Endodermal cell (in vitro differentiated cells): ENCODE measurements at regions not wholly inside any gene's neighbourhood (a gene's known extent, or its start where the extent isn't known, plus 50 kb on each side); places are given as distances from the start of the nearest gene placed in this dataset.

Source experiments
- DNase-seq: peaks from one replicate; pipeline ENCODE4 v3.0.0-alpha.2; 2017
- H3K27ac ChIP-seq: 2 replicates; pipeline ENCODE4 v1.5.1; 2013; ENCODE audit warnings: mild to moderate bottlenecking, low read depth, low read length, moderate library complexity
- H3K27me3 ChIP-seq: 2 replicates; pipeline ENCODE4 v1.6.1; 2013; ENCODE audit warnings: mild to moderate bottlenecking, low read length, moderate library complexity; ENCODE audit not compliant: insufficient read depth, control insufficient read depth, poor library complexity, severe bottlenecking
- H3K36me3 ChIP-seq: 2 replicates; pipeline ENCODE4 v1.7.0; 2013; ENCODE audit warnings: mild to moderate bottlenecking, low read length, moderate library complexity; ENCODE audit not compliant: control insufficient read depth, insufficient read depth
- H3K4me1 ChIP-seq: one replicate; pipeline ENCODE4 v1.7.0; 2013; ENCODE audit warnings: low read length; ENCODE audit not compliant: control insufficient read depth, insufficient read depth
- H3K4me3 ChIP-seq: 2 replicates; pipeline ENCODE4 v1.5.1; 2013; ENCODE audit warnings: mild to moderate bottlenecking, low read length, moderate library complexity
- H3K9ac ChIP-seq: 2 replicates; pipeline ENCODE4 v1.6.1; 2013; ENCODE audit warnings: mild to moderate bottlenecking, low read length, moderate library complexity; ENCODE audit not compliant: poor library complexity, severe bottlenecking; ENCODE audit errors: extremely low read depth
- H3K9me3 ChIP-seq: 2 replicates; pipeline ENCODE4 v1.6.1; 2013; ENCODE audit warnings: mild to moderate bottlenecking, low read length, moderate library complexity; ENCODE audit not compliant: control insufficient read depth
- H3K27ac Mint-ChIP-seq: 2 replicates; pipeline ENCODE4 v1.8.0; 2020; ENCODE audit warnings: mixed read lengths
- H3K27me3 Mint-ChIP-seq: 2 replicates; pipeline ENCODE4 v1.8.0; 2021; ENCODE audit warnings: mild to moderate bottlenecking, mixed read lengths; ENCODE audit not compliant: insufficient read depth
- H3K36me3 Mint-ChIP-seq: 2 replicates; pipeline ENCODE4 v1.8.0; 2020; ENCODE audit warnings: low read depth, mixed read lengths
- H3K4me1 Mint-ChIP-seq: 2 replicates; pipeline ENCODE4 v1.8.0; 2020; ENCODE audit warnings: mixed read lengths
- H3K4me3 Mint-ChIP-seq: 2 replicates; pipeline ENCODE4 v1.8.0; 2020; ENCODE audit warnings: mild to moderate bottlenecking, moderate library complexity, mixed read lengths
- H3K9me3 Mint-ChIP-seq: 2 replicates; pipeline ENCODE4 v1.8.0; 2020; ENCODE audit warnings: mild to moderate bottlenecking, mixed read lengths
- WGBS, 2 experiments: methylation state at CpG; one replicate each; pipeline versions ENCODE4 v1.1.5 to v1.1.7; 2013; ENCODE audit warnings: missing lambda C conversion rate in 2 of 2, mixed read lengths in 1 of 2; ENCODE audit not compliant: insufficient coverage in 1 of 2, insufficient read length in 1 of 2; 5-methylcytosine and 5-hydroxymethylcytosine counted together
- TF ChIP-seq, protein P1 (sequence below): fragments of 200-600 bp; sonication (generic); conservative IDR thresholded peaks from 2 replicates; pipeline ENCODE4 v1.5.0; 2021; ENCODE audit warnings: antibody characterized with exemption, mild to moderate bottlenecking

GRCh38 chr20:19833395-19833794, 75.3 kb downstream of the RIN2 start:
- no peak overlapping the region for H3K4me3 Mint-ChIP-seq
- Histone ChIP-seq H3K9me3 (no peaks in the 10 kb centered on the region), H3K36me3 (no peaks in the 10 kb centered on the region), H3K4me3 (no peak overlapping the region), H3K9ac (no peak overlapping the region), H3K4me1 (no peaks in the 10 kb centered on the region), H3K27me3 (no peaks in the 10 kb centered on the region), H3K27ac (no peak overlapping the region)
- H3K36me3 Mint-ChIP-seq: no peaks in the 10 kb centered on the region
- H3K27me3 Mint-ChIP-seq: no peaks in the 10 kb centered on the region
- TF ChIP-seq, protein P1, sequence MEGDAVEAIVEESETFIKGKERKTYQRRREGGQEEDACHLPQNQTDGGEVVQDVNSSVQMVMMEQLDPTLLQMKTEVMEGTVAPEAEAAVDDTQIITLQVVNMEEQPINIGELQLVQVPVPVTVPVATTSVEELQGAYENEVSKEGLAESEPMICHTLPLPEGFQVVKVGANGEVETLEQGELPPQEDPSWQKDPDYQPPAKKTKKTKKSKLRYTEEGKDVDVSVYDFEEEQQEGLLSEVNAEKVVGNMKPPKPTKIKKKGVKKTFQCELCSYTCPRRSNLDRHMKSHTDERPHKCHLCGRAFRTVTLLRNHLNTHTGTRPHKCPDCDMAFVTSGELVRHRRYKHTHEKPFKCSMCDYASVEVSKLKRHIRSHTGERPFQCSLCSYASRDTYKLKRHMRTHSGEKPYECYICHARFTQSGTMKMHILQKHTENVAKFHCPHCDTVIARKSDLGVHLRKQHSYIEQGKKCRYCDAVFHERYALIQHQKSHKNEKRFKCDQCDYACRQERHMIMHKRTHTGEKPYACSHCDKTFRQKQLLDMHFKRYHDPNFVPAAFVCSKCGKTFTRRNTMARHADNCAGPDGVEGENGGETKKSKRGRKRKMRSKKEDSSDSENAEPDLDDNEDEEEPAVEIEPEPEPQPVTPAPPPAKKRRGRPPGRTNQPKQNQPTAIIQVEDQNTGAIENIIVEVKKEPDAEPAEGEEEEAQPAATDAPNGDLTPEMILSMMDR: no peak
- DNase-seq: no peak
- WGBS, 2 experiments: 86 to 94% methylated on average over 4 to 6 of the region's 6 CpGs
- H3K27ac Mint-ChIP-seq: no peak overlapping the region
- H3K4me1 Mint-ChIP-seq: peaks cover 11% of the 10 kb centered on the region
- no peaks in the 10 kb centered on the region for H3K9me3 Mint-ChIP-seq

DNA sequence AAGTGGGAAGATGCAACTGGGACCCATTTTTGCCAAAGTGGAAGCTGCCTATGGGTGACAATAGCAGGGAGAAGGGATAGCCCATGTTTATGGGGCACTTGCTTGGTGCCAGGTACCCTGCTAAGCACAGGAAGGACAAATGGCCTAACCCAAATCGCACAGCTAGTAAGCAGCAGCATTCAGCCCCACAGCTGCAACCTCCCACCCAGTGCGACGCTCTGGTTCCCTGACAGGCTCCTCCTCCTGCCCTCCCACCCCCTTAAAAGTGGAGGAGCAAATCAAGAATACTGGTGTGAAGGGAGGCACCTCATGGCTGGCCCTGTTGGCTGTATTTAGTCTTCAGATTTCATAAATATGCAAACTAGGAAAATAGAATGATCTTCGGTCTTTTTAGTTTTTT, 76.2 kb downstream of the RIN2 start:
- no peak for DNase-seq
- H3K36me3 Mint-ChIP-seq: no peaks in the 10 kb centered on the region
- no peak overlapping the region for H3K4me3 Mint-ChIP-seq
- H3K27me3 ChIP-seq: no peaks in the 10 kb centered on the region
- no peaks in the 10 kb centered on the region for H3K27me3 Mint-ChIP-seq
- H3K27ac ChIP-seq: no peak overlapping the region
- WGBS, 2 experiments: 75% methylated on average over 4 of the region's 4 CpGs; no CpG with 5 or more reads in 1 of the 2 experiments
- peaks cover 11% of the 10 kb centered on the region for H3K4me1 Mint-ChIP-seq
- H3K36me3 ChIP-seq: no peaks in the 10 kb centered on the region
- no peak overlapping the region for H3K4me3 ChIP-seq
- no peak overlapping the region for H3K27ac Mint-ChIP-seq
- no peaks in the 10 kb centered on the region for H3K9me3 ChIP-seq
- no peak overlapping the region for H3K9ac ChIP-seq
- no peaks in the 10 kb centered on the region for H3K9me3 Mint-ChIP-seq
- H3K4me1 ChIP-seq: no peaks in the 10 kb centered on the region
- TF ChIP-seq, protein P1: no peak

DNA sequence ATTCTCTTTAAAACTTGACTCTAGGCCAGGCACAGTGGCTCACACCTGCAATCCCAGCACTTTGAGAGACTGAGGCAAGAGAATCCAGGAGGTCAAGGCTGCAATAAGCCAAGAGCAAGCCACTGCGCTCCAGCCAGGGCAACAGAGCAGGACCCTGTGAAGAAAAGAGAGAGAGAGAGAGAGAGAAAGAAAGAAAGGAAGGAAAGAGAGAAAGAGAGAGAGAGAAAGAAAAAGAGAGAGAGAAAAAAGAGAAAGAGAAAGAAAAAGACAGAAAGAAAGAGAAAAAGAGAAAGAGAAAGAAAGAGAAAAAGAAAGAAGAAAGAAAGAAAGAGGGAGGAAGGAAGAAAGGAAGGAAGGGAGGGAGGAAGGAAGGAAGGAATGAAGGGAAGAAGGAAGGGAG, 76.7 kb downstream of the RIN2 start:
- Histone ChIP-seq H3K36me3 (no peaks in the 10 kb centered on the region), H3K4me1 (no peaks in the 10 kb centered on the region), H3K4me3 (no peak overlapping the region), H3K9ac (no peak overlapping the region), H3K9me3 (no peaks in the 10 kb centered on the region), H3K27ac (no peak overlapping the region), H3K27me3 (no peaks in the 10 kb centered on the region)
- Mint-ChIP-seq H3K4me3 (no peak overlapping the region), H3K36me3 (no peaks in the 10 kb centered on the region), H3K4me1 (peaks cover 11% of the 10 kb centered on the region), H3K27ac (no peak overlapping the region), H3K9me3 (no peaks in the 10 kb centered on the region), H3K27me3 (no peaks in the 10 kb centered on the region)
- 80 to 89% methylated on average over 1 of the region's 1 CpG for WGBS, 2 experiments
- no peak for DNase-seq
- TF ChIP-seq, protein P1: no peak
